ENCODE measurements at regions not wholly inside any gene's neighbourhood (a gene's known extent, or its start where the extent isn't known, plus 50 kb on each side); places are given as distances from the start of the nearest gene placed in this dataset.

DNA sequence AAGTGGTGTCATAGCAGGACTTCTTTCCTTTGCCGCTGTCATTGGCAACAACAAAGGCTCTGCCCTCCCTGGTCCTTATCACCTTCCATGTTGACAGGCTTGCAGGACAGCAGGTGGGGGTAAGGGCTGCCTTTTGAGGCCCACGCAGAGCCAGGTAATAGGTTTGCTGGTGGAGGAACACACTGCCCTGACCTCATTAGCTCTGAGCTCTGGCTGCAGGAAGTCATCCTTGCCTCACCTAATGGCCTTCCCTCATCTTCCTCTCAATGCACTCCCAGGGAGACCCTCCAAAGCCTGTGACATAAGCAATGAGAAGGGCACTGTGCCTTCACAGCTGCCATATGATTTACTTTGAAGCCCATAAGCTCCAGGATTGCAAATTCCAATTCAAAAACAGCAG lies 1205.2 kb upstream of the AUTS2 start:
- TF ChIP-seq, protein P1, sequence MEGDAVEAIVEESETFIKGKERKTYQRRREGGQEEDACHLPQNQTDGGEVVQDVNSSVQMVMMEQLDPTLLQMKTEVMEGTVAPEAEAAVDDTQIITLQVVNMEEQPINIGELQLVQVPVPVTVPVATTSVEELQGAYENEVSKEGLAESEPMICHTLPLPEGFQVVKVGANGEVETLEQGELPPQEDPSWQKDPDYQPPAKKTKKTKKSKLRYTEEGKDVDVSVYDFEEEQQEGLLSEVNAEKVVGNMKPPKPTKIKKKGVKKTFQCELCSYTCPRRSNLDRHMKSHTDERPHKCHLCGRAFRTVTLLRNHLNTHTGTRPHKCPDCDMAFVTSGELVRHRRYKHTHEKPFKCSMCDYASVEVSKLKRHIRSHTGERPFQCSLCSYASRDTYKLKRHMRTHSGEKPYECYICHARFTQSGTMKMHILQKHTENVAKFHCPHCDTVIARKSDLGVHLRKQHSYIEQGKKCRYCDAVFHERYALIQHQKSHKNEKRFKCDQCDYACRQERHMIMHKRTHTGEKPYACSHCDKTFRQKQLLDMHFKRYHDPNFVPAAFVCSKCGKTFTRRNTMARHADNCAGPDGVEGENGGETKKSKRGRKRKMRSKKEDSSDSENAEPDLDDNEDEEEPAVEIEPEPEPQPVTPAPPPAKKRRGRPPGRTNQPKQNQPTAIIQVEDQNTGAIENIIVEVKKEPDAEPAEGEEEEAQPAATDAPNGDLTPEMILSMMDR (IDR thresholded peaks at IDR 0.05; ENCODE audit: partially characterized antibody, unreplicated experiment), result no peak
- H3K9me3 Mint-ChIP-seq (ENCODE audit: unreplicated experiment), result no peaks in the 10 kb centered on the region
- DNase-seq, result no peak
- H3K4me3 Mint-ChIP-seq (ENCODE audit: unreplicated experiment), result no peak overlapping the region
- H3K36me3 Mint-ChIP-seq (ENCODE audit: unreplicated experiment), result peaks cover 22% of the 10 kb centered on the region
- peaks cover 3% of the 10 kb centered on the region for H3K27me3 Mint-ChIP-seq (ENCODE audit: unreplicated experiment)
- H3K27ac Mint-ChIP-seq (ENCODE audit: unreplicated experiment), result no peak overlapping the region
- H3K4me1 Mint-ChIP-seq (ENCODE audit: low read depth, unreplicated experiment), result no peaks in the 10 kb centered on the region

DNA sequence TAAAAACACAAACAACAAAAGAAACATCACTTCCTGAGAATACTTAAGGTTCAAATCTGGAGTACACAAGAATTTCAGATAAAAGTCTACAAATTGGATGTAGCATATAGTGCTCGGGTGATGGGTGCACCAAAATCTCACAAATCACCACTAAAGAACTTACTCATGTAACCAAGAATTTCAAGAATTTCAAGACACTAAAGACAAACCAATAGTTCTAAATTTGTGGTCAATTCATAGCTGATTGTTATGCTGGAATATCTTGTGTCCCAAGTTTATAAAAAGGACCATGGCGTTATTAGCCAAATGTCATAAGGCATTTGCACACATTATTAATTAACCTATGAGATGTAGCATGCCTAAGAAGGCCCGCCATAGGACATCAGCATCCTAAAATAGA lies 1204.1 kb upstream of the AUTS2 start:
- Mint-ChIP-seq H3K27ac (ENCODE audit: unreplicated experiment) (no peak overlapping the region), H3K9me3 (ENCODE audit: unreplicated experiment) (no peaks in the 10 kb centered on the region), H3K36me3 (ENCODE audit: unreplicated experiment) (peaks cover 18% of the 10 kb centered on the region), H3K27me3 (ENCODE audit: unreplicated experiment) (peaks cover 3% of the 10 kb centered on the region), H3K4me1 (ENCODE audit: low read depth, unreplicated experiment) (no peaks in the 10 kb centered on the region), H3K4me3 (ENCODE audit: unreplicated experiment) (no peak overlapping the region)
- DNase-seq, result no peak
- TF ChIP-seq, protein P1 (IDR thresholded peaks at IDR 0.05; ENCODE audit: partially characterized antibody, unreplicated experiment), result no peak

DNA sequence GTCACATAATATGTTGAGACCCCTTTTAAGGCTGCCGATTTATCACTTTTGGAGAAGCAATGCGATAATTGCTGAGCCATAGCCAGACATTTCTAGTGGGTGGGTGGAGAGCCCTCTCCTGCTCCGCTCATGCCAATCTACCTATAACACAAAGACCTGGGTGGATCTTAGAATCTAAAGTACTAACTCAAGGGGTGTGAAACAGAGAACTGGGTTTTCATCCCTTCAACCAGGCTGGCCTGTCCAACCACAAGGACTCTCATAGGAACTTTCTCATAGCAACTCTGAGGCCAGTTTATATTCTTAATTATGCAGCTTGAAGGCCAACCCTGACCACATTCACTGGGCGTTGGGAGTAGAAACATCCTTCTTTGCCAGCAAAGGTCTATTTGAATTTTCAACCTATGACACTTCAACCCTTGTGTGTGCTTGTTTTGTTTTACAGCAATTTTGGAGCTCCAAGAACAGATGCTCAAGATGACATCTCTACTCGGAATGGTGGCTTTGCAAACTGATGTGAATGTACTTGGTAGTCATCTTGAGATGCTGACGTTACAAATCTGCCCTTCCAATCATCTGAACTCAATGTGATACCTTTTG lies 1198.2 kb upstream of the AUTS2 start:
- Mint-ChIP-seq H3K27ac (ENCODE audit: unreplicated experiment) (no peak overlapping the region), H3K36me3 (ENCODE audit: unreplicated experiment) (no peaks in the 10 kb centered on the region), H3K9me3 (ENCODE audit: unreplicated experiment) (no peaks in the 10 kb centered on the region), H3K27me3 (ENCODE audit: unreplicated experiment) (no peaks in the 10 kb centered on the region), H3K4me3 (ENCODE audit: unreplicated experiment) (no peak overlapping the region), H3K4me1 (ENCODE audit: low read depth, unreplicated experiment) (no peaks in the 10 kb centered on the region)
- TF ChIP-seq, protein P1 (IDR thresholded peaks at IDR 0.05; ENCODE audit: partially characterized antibody, unreplicated experiment), result no peak
- no peak for DNase-seq

DNA sequence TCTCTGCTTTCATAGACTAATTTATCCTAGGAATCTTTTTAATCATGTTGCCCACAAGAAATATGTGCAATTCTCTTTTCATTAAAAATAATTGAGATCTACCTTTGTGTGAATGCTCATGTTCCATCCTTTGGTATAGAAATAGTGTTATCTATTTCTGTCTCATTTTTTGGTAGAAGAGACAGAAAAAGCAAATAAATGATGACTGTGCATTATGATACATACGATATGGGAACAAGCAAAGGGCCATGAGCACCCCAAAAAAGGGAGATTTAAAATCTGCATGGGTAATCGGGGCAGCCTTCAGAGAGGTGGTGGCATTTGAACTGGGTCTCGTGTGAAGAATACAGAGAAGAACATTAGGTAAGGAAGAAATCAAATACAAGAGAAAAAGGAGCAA lies 1197.5 kb upstream of the AUTS2 start:
- no peaks in the 10 kb centered on the region for H3K9me3 Mint-ChIP-seq (ENCODE audit: unreplicated experiment)
- TF ChIP-seq, protein P1 (IDR thresholded peaks at IDR 0.05; ENCODE audit: partially characterized antibody, unreplicated experiment), result no peak
- no peaks in the 10 kb centered on the region for H3K4me1 Mint-ChIP-seq (ENCODE audit: low read depth, unreplicated experiment)
- H3K4me3 Mint-ChIP-seq (ENCODE audit: unreplicated experiment), result no peak overlapping the region
- H3K27ac Mint-ChIP-seq (ENCODE audit: unreplicated experiment), result no peak overlapping the region
- no peaks in the 10 kb centered on the region for H3K27me3 Mint-ChIP-seq (ENCODE audit: unreplicated experiment)
- no peaks in the 10 kb centered on the region for H3K36me3 Mint-ChIP-seq (ENCODE audit: unreplicated experiment)
- no peak for DNase-seq

DNA sequence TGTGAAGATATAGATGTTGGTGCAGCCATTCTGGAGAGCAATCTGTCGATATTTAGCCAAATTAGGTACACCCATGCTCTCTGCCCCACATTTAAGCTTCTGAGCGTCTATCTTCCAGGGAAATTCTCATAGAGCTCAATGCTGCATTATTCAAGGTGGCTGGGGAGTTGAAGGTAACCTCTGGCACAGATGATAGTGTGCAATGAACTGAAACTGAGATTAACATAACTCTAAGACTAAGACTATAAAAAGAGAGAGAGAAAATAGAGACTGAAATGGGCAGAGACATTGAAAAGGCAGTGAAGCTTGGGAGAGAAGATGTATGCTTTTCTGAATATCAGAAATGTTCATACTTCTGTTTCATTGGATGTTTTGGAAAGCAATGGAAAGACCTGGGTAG lies 1197.0 kb upstream of the AUTS2 start:
- Mint-ChIP-seq H3K4me1 (ENCODE audit: low read depth, unreplicated experiment) (no peaks in the 10 kb centered on the region), H3K4me3 (ENCODE audit: unreplicated experiment) (no peak overlapping the region), H3K9me3 (ENCODE audit: unreplicated experiment) (no peaks in the 10 kb centered on the region), H3K36me3 (ENCODE audit: unreplicated experiment) (no peaks in the 10 kb centered on the region), H3K27ac (ENCODE audit: unreplicated experiment) (no peak overlapping the region), H3K27me3 (ENCODE audit: unreplicated experiment) (no peaks in the 10 kb centered on the region)
- TF ChIP-seq, protein P1 (IDR thresholded peaks at IDR 0.05; ENCODE audit: partially characterized antibody, unreplicated experiment), result no peak
- no peak for DNase-seq
